K562 (cell line): ENCODE measurements at regions not wholly inside any gene's neighbourhood (a gene's known extent, or its start where the extent isn't known, plus 50 kb on each side); places are given as distances from the start of the nearest gene placed in this dataset.

Source experiments
- CAMTA2 ChIP-seq: fragments of 250-450 bp; sonication (Bioruptor Pico); conservative IDR thresholded peaks from 2 replicates; pipeline ENCODE4 v1.5.1; 2022
- CBX8 ChIP-seq: fragments of 200-600 bp; sonication (generic); IDR thresholded peaks from 2 replicates; pipeline ENCODE4 v1.6.1; 2012; ENCODE audit warnings: borderline replicate concordance, mixed run types, low read depth, mild to moderate bottlenecking, moderate library complexity, mixed read lengths, low read length, control low read depth, inconsistent platforms; ENCODE audit not compliant: poor library complexity, severe bottlenecking; ENCODE audit errors: extremely low read depth
- CHAMP1 ChIP-seq: fragments of 450-650 bp; IDR thresholded peaks from 2 replicates; pipeline ENCODE4 v1.6.1; 2016; ENCODE audit warnings: mild to moderate bottlenecking
- CUX1 ChIP-seq: fragments of 200-800 bp; sonication (Bioruptor generic); IDR thresholded peaks from 2 replicates; pipeline ENCODE4 v1.6.1; 2016; ENCODE audit warnings: missing genetic modification characterization, missing compliant biosample characterization
- ESRRB ChIP-seq: fragments of 250-450 bp; sonication (Bioruptor Pico); IDR thresholded peaks from 2 replicates; pipeline ENCODE4 v1.5.0; 2020; ENCODE audit warnings: mild to moderate bottlenecking, moderate library complexity, borderline replicate concordance
- GABPB2 ChIP-seq: fragments of 250-450 bp; sonication (Bioruptor Pico); conservative IDR thresholded peaks from 2 replicates; pipeline ENCODE4 v1.5.1; 2021; ENCODE audit warnings: mild to moderate bottlenecking
- POLR2AphosphoS5 ChIP-seq: IDR thresholded peaks from 2 replicates; pipeline ENCODE4 v1.6.1; 2011; ENCODE audit warnings: mild to moderate bottlenecking, low read depth, low read length, moderate library complexity; ENCODE audit not compliant: control insufficient read depth, insufficient read depth
- REST ChIP-seq, 2 experiments: fragments of 450-650 bp; formaldehyde crosslinking in 1 of 2; IDR thresholded peaks; 2 replicates each; pipeline versions ENCODE4 v1.4.0 to v1.6.1; 2014 to 2020; ENCODE audit warnings: mild to moderate bottlenecking in 2 of 2, borderline replicate concordance in 1 of 2, low read depth in 1 of 2
- TEAD4 ChIP-seq, 2 experiments: sonication (generic) in 1 of 2; formaldehyde crosslinking in 1 of 2; IDR thresholded peaks; 2 replicates each; pipeline versions ENCODE4 v1.6.1 to v1.8.0; 2012 to 2022; ENCODE audit warnings: borderline replicate concordance in 1 of 2, inconsistent platforms in 1 of 2, low read length in 1 of 2, mild to moderate bottlenecking in 1 of 2, missing genetic modification reagents in 1 of 2
- ZNF124 ChIP-seq: sonication (generic); formaldehyde crosslinking; IDR thresholded peaks from 2 replicates; pipeline ENCODE4 v1.8.1; 2022; ENCODE audit warnings: missing genetic modification reagents

GRCh38 chr13:31882794-31883193 lies 143.5 kb downstream of the RXFP2 start (continued):
- TF ChIP-seq REST (IDR thresholded peaks at IDR 0.05; ENCODE audit: borderline replicate concordance) (no peak), REST (CRISPR knock-in tag; IDR thresholded peaks at IDR 0.05; ENCODE audit: low read depth) (no peak), CUX1 (CRISPR knock-in tag) (no peak), CHAMP1 (no peak), ZNF124 (CRISPR knock-in tag) (no peak), TEAD4 (IDR thresholded peaks at IDR 0.05; ENCODE audit: low read length) (no peak), TEAD4 (CRISPR knock-in tag; IDR thresholded peaks at IDR 0.05; ENCODE audit: borderline replicate concordance) (no peak), POLR2AphosphoS5 (no peak), ESRRB (no peak), GABPB2 (no peak), CAMTA2 (CRISPR knock-in tag) (no peak), CBX8 (no peak)
